ENCODE measurements at regions not wholly inside any gene's neighbourhood (a gene's known extent, or its start where the extent isn't known, plus 50 kb on each side); places are given as distances from the start of the nearest gene placed in this dataset.

DNA sequence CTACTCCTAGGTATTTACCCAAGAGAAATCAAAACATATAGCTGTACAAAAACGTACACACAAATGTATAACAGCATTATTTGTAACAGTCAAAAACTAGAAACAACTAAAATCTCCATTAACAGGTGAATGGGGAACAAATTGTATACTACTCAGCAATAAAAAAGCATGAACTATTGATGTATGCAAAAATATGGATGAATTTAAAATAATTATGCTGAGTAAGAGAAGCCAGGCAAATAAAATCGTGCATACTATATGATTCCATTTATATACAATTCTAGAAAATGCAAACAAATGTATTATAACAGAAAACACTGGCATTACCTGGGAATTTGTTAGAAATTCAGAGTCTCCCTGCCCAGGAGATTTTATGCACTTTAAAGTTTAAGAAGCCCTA is 150.1 kb downstream of the GDAP2 start:
- no peak for ATAC-seq
- H3K4me3 ChIP-seq (replicated peaks in 1 of 2; ENCODE audit: low read depth in 1 of 2, low read length in 2 of 2): no peak overlapping the region
- H3K79me2 ChIP-seq (ENCODE audit: insufficient read depth, low read length): no peaks in the 10 kb centered on the region
- no peaks in the 10 kb centered on the region for H3K36me3 ChIP-seq (ENCODE audit: control insufficient read depth in 1 of 2, insufficient read depth in 2 of 2, low read length in 2 of 2)
- H2AFZ ChIP-seq (ENCODE audit: low read depth, low read length, poor library complexity, severe bottlenecking): no peak overlapping the region
- CTCF ChIA-PET: no interaction called here
- H3K9ac ChIP-seq (ENCODE audit: low read length): no peak overlapping the region
- intact Hi-C loops (cut with micrococcal nuclease): no loop called here
- no peaks in the 10 kb centered on the region for H3K27me3 ChIP-seq (ENCODE audit: insufficient read depth, low read length)
- no peak for DNase-seq (ENCODE audit: low read depth, low spot score)
- POLR2A ChIA-PET: no interaction called here
- H4K20me1 ChIP-seq (ENCODE audit: insufficient read depth): no peaks in the 10 kb centered on the region
- RAD21 ChIA-PET (ENCODE audit: low non-redundant PET in 1 of 2, low total read pairs in 2 of 2, uncharacterized antibody in 2 of 2, unreplicated experiment in 2 of 2): no interaction called here
- H3K4me1 ChIP-seq (ENCODE audit: control insufficient read depth in 1 of 2, insufficient read depth in 2 of 2, low read length in 2 of 2): no peaks in the 10 kb centered on the region
- no peaks in the 10 kb centered on the region for H3K9me2 ChIP-seq (ENCODE audit: insufficient read depth)
- no peak for TF ChIP-seq ELF1 (IDR thresholded peaks at IDR 0.05; ENCODE audit: borderline replicate concordance, low read depth)
- TF ChIP-seq, protein P1, sequence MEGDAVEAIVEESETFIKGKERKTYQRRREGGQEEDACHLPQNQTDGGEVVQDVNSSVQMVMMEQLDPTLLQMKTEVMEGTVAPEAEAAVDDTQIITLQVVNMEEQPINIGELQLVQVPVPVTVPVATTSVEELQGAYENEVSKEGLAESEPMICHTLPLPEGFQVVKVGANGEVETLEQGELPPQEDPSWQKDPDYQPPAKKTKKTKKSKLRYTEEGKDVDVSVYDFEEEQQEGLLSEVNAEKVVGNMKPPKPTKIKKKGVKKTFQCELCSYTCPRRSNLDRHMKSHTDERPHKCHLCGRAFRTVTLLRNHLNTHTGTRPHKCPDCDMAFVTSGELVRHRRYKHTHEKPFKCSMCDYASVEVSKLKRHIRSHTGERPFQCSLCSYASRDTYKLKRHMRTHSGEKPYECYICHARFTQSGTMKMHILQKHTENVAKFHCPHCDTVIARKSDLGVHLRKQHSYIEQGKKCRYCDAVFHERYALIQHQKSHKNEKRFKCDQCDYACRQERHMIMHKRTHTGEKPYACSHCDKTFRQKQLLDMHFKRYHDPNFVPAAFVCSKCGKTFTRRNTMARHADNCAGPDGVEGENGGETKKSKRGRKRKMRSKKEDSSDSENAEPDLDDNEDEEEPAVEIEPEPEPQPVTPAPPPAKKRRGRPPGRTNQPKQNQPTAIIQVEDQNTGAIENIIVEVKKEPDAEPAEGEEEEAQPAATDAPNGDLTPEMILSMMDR (IDR thresholded peaks at IDR 0.05 in 2 of 3, conservative IDR thresholded peaks at IDR 0.05 in 1 of 3; ENCODE audit: borderline replicate concordance in 1 of 3, insufficient read depth in 1 of 3, low read depth in 2 of 3, low read length in 2 of 3): no peak
- BruUV-seq (replicated peaks): no TSS peak
- no peaks in the 10 kb centered on the region for H3K9me3 ChIP-seq (ENCODE audit: control insufficient read depth in 1 of 2, insufficient read depth in 1 of 2, low read depth in 1 of 2, low read length in 2 of 2)
- no peak overlapping the region for H3K4me2 ChIP-seq (ENCODE audit: low read length)
- no peak overlapping the region for H3K27ac ChIP-seq (ENCODE audit: low read depth, low read length)

DNA sequence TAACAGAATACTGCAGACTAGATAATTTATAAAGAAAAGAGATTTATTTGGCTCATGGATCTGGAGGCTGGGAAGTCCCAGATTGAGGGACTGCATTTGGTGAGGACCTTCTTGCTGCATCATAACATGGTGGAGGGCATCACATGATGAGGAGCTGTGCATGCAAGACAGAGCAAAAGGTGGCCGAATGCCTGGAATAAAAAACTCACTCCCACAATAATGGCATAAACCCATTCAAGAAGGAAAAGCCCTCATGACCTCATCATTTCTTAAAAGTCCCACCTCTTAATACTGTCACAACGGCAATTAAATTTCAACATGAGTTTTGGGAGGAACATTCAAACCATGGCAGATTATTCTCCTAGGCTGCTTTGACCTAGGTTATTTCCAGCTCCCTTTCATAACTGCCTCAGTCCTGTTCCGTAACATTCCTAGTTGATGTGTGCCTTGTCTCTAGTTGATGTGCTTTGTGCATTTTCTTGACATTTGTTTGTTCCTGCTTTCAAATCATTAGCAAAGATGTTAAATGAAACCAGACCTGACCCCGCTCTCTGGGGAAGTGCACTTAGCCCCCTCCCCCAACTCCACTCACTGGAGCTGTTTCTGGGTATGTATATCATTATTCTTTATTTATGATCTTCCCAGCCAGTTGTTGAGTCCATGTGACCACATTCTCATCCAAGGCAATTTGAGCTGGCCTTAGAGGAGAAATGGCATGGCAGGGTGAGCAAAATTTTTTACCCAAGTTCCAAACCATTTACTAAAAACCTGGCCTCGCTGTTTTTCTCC is 148.5 kb downstream of the GDAP2 start:
- no peak overlapping the region for H3K4me3 ChIP-seq (replicated peaks in 1 of 2; ENCODE audit: low read depth in 1 of 2, low read length in 2 of 2)
- intact Hi-C loops (cut with micrococcal nuclease): no loop called here
- no peaks in the 10 kb centered on the region for H3K36me3 ChIP-seq (ENCODE audit: control insufficient read depth in 1 of 2, insufficient read depth in 2 of 2, low read length in 2 of 2)
- no TSS peak for BruUV-seq (replicated peaks)
- no peak overlapping the region for H3K9ac ChIP-seq (ENCODE audit: low read length)
- no peaks in the 10 kb centered on the region for H3K79me2 ChIP-seq (ENCODE audit: insufficient read depth, low read length)
- no peaks in the 10 kb centered on the region for H3K27me3 ChIP-seq (ENCODE audit: insufficient read depth, low read length)
- H2AFZ ChIP-seq (ENCODE audit: low read depth, low read length, poor library complexity, severe bottlenecking): no peak overlapping the region
- ChIA-PET RAD21 (ENCODE audit: low non-redundant PET in 1 of 2, low total read pairs in 2 of 2, uncharacterized antibody in 2 of 2, unreplicated experiment in 2 of 2) (no interaction called here), CTCF (no interaction called here), POLR2A (no interaction called here)
- H3K9me2 ChIP-seq (ENCODE audit: insufficient read depth): no peaks in the 10 kb centered on the region
- no peaks in the 10 kb centered on the region for H3K9me3 ChIP-seq (ENCODE audit: control insufficient read depth in 1 of 2, insufficient read depth in 1 of 2, low read depth in 1 of 2, low read length in 2 of 2)
- TF ChIP-seq SRF (IDR thresholded peaks at IDR 0.05; ENCODE audit: low read depth) (no peak), FOSL1 (IDR thresholded peaks at IDR 0.05; ENCODE audit: low read depth) (no peak), EZH2phosphoT487 (IDR thresholded peaks at IDR 0.05; ENCODE audit: borderline replicate concordance) (no peak)
- TF ChIP-seq, protein P2, sequence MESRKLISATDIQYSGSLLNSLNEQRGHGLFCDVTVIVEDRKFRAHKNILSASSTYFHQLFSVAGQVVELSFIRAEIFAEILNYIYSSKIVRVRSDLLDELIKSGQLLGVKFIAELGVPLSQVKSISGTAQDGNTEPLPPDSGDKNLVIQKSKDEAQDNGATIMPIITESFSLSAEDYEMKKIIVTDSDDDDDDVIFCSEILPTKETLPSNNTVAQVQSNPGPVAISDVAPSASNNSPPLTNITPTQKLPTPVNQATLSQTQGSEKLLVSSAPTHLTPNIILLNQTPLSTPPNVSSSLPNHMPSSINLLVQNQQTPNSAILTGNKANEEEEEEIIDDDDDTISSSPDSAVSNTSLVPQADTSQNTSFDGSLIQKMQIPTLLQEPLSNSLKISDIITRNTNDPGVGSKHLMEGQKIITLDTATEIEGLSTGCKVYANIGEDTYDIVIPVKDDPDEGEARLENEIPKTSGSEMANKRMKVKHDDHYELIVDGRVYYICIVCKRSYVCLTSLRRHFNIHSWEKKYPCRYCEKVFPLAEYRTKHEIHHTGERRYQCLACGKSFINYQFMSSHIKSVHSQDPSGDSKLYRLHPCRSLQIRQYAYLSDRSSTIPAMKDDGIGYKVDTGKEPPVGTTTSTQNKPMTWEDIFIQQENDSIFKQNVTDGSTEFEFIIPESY (IDR thresholded peaks at IDR 0.05; ENCODE audit: extremely low read depth, insufficient replicate concordance, low read length): no peak
- H3K27ac ChIP-seq (ENCODE audit: low read depth, low read length): no peak overlapping the region
- no peaks in the 10 kb centered on the region for H4K20me1 ChIP-seq (ENCODE audit: insufficient read depth)
- ATAC-seq (no peak), DNase-seq (ENCODE audit: low read depth, low spot score) (no peak)
- H3K4me2 ChIP-seq (ENCODE audit: low read length): no peak overlapping the region
- no peaks in the 10 kb centered on the region for H3K4me1 ChIP-seq (ENCODE audit: control insufficient read depth in 1 of 2, insufficient read depth in 2 of 2, low read length in 2 of 2)
